ENCODE measurements at regions not wholly inside any gene's neighbourhood (a gene's known extent, or its start where the extent isn't known, plus 50 kb on each side); places are given as distances from the start of the nearest gene placed in this dataset.

- Histone ChIP-seq H3K4me3 (ENCODE audit: low read depth, low read length, poor library complexity, severe bottlenecking) (no peak overlapping the region), H3K9me2 (ENCODE audit: low read depth, low read length) (no peaks in the 10 kb centered on the region), H3F3A (ENCODE audit: insufficient read depth, low read length) (no peaks in the 10 kb centered on the region), H4K20me1 (ENCODE audit: insufficient read depth, low read length) (no peaks in the 10 kb centered on the region), H3K9me3 (ENCODE audit: low read length) (no peaks in the 10 kb centered on the region), H3K4me2 (ENCODE audit: low read length) (no peak overlapping the region), H3K4me1 (ENCODE audit: insufficient read depth, low read length, severe bottlenecking) (no peaks in the 10 kb centered on the region), H3K79me2 (ENCODE audit: insufficient read depth, low read length) (no peaks in the 10 kb centered on the region), H3K27ac (ENCODE audit: low read depth, low read length, poor library complexity, severe bottlenecking) (no peak overlapping the region), H3K9ac (ENCODE audit: low read length) (no peak overlapping the region), H2AFZ (ENCODE audit: low read length) (no peak overlapping the region), H3K27me3 (ENCODE audit: insufficient read depth, low read length) (no peaks in the 10 kb centered on the region), H3K36me3 (ENCODE audit: insufficient read depth, low read length) (no peaks in the 10 kb centered on the region)
- TF ChIP-seq CTCF (IDR thresholded peaks at IDR 0.05; ENCODE audit: low read length) = no peak
- no peak for TF ChIP-seq EZH2 (IDR thresholded peaks at IDR 0.05; ENCODE audit: borderline replicate concordance, low read length)
These were observed 67.0 kb downstream of the PRLHR start for GRCh38 chr10:118528426-118528825.

- no peaks in the 10 kb centered on the region for H3F3A ChIP-seq (ENCODE audit: insufficient read depth, low read length)
- H3K79me2 ChIP-seq (ENCODE audit: insufficient read depth, low read length) = no peaks in the 10 kb centered on the region
- no peak overlapping the region for H3K9ac ChIP-seq (ENCODE audit: low read length)
- no peak overlapping the region for H3K27ac ChIP-seq (ENCODE audit: low read depth, low read length, poor library complexity, severe bottlenecking)
- H3K4me3 ChIP-seq (ENCODE audit: low read depth, low read length, poor library complexity, severe bottlenecking) = no peak overlapping the region
- H4K20me1 ChIP-seq (ENCODE audit: insufficient read depth, low read length) = no peaks in the 10 kb centered on the region
- H3K4me2 ChIP-seq (ENCODE audit: low read length) = no peak overlapping the region
- no peaks in the 10 kb centered on the region for H3K9me2 ChIP-seq (ENCODE audit: low read depth, low read length)
- H3K9me3 ChIP-seq (ENCODE audit: low read length) = no peaks in the 10 kb centered on the region
- H3K4me1 ChIP-seq (ENCODE audit: insufficient read depth, low read length, severe bottlenecking) = no peaks in the 10 kb centered on the region
- H2AFZ ChIP-seq (ENCODE audit: low read length) = no peak overlapping the region
- H3K27me3 ChIP-seq (ENCODE audit: insufficient read depth, low read length) = no peaks in the 10 kb centered on the region
- TF ChIP-seq CTCF (IDR thresholded peaks at IDR 0.05; ENCODE audit: low read length) (no peak), EZH2 (IDR thresholded peaks at IDR 0.05; ENCODE audit: borderline replicate concordance, low read length) (no peak)
- no peaks in the 10 kb centered on the region for H3K36me3 ChIP-seq (ENCODE audit: insufficient read depth, low read length)
These were observed 71.7 kb downstream of the PRLHR start for GRCh38 chr10:118523775-118524174.

GRCh38 chr10:118522791-118523498 is 72.5 kb downstream of the PRLHR start:
- H3K79me2 ChIP-seq (ENCODE audit: insufficient read depth, low read length) = no peaks in the 10 kb centered on the region
- H3K4me2 ChIP-seq (ENCODE audit: low read length) = no peak overlapping the region
- no peaks in the 10 kb centered on the region for H3K27me3 ChIP-seq (ENCODE audit: insufficient read depth, low read length)
- no peak overlapping the region for H2AFZ ChIP-seq (ENCODE audit: low read length)
- H3K4me3 ChIP-seq (ENCODE audit: low read depth, low read length, poor library complexity, severe bottlenecking) = no peak overlapping the region
- H3K4me1 ChIP-seq (ENCODE audit: insufficient read depth, low read length, severe bottlenecking) = no peaks in the 10 kb centered on the region
- no peaks in the 10 kb centered on the region for H4K20me1 ChIP-seq (ENCODE audit: insufficient read depth, low read length)
- no peaks in the 10 kb centered on the region for H3K36me3 ChIP-seq (ENCODE audit: insufficient read depth, low read length)
- no peak overlapping the region for H3K27ac ChIP-seq (ENCODE audit: low read depth, low read length, poor library complexity, severe bottlenecking)
- H3K9ac ChIP-seq (ENCODE audit: low read length) = no peak overlapping the region
- TF ChIP-seq EZH2 (IDR thresholded peaks at IDR 0.05; ENCODE audit: borderline replicate concordance, low read length) = no peak
- TF ChIP-seq CTCF (IDR thresholded peaks at IDR 0.05; ENCODE audit: low read length) = no peak
- H3F3A ChIP-seq (ENCODE audit: insufficient read depth, low read length) = no peaks in the 10 kb centered on the region
- H3K9me2 ChIP-seq (ENCODE audit: low read depth, low read length) = no peaks in the 10 kb centered on the region
- H3K9me3 ChIP-seq (ENCODE audit: low read length) = no peaks in the 10 kb centered on the region
